Common myeloid progenitor, CD34-positive (primary cell): ENCODE measurements at regions not wholly inside any gene's neighbourhood (a gene's known extent, or its start where the extent isn't known, plus 50 kb on each side); places are given as distances from the start of the nearest gene placed in this dataset.

Source experiments
- CTCF ChIA-PET: fragments of 350-600 bp; sonication (Branson Sonifier 250); formaldehyde crosslinking; loops from one replicate; lab custom pipeline; 2021; ENCODE audit warnings: antibody characterized with exemption; lab: Charles Lee
- POLR2A ChIA-PET: fragments of 350-600 bp; sonication (Branson Sonifier 250); formaldehyde crosslinking; loops from one replicate; lab custom pipeline; 2021; ENCODE audit warnings: antibody characterized with exemption; lab: Charles Lee
- DNase-seq, 3 donors: peaks; one replicate each; pipeline versions ENCODE4 v3.0.0 to v3.0.0-alpha.2; 2013
- H3K27ac ChIP-seq, 2 experiments: 1 replicate in 1 of 2; 2 replicates in 1 of 2; pipeline ENCODE4 v1.7.0; 2013; ENCODE audit warnings: inconsistent platforms in 2 of 2, low read length in 2 of 2, mild to moderate bottlenecking in 2 of 2, low read depth in 1 of 2, moderate library complexity in 1 of 2; ENCODE audit not compliant: severe bottlenecking in 2 of 2, insufficient read depth in 1 of 2, poor library complexity in 1 of 2
- H3K27me3 ChIP-seq, 5 experiments: replicated peaks in 2 of 5; 1 replicate in 3 of 5; 2 replicates in 2 of 5; pipeline versions ENCODE4 v1.6.1 to v1.7.0; 2013; ENCODE audit warnings: low read length in 4 of 5, mild to moderate bottlenecking in 2 of 5, moderate library complexity in 2 of 5, inconsistent platforms in 1 of 5; ENCODE audit not compliant: insufficient read depth in 5 of 5, control insufficient read depth in 4 of 5
- H3K36me3 ChIP-seq, 4 experiments: 1 replicate in 2 of 4; 2 replicates in 2 of 4; pipeline versions ENCODE4 v1.6.1 to v1.7.0; 2013; ENCODE audit warnings: low read length in 3 of 4, control low read depth in 1 of 4, mild to moderate bottlenecking in 1 of 4; ENCODE audit not compliant: control insufficient read depth in 4 of 4, insufficient read depth in 4 of 4
- H3K4me1 ChIP-seq, 4 experiments: 1 replicate in 3 of 4; 2 replicates in 1 of 4; pipeline versions ENCODE4 v1.6.1 to v1.7.1; 2013; ENCODE audit warnings: low read length in 3 of 4, mild to moderate bottlenecking in 3 of 4, control low read depth in 1 of 4, inconsistent platforms in 1 of 4, moderate library complexity in 1 of 4; ENCODE audit not compliant: control insufficient read depth in 4 of 4, insufficient read depth in 4 of 4; ENCODE audit errors: control extremely low read depth in 1 of 4
- H3K4me3 ChIP-seq, 7 experiments: 1 replicate in 4 of 7; 2 replicates in 3 of 7; pipeline versions ENCODE4 v1.5.1 to v1.7.0; 2013; ENCODE audit warnings: mild to moderate bottlenecking in 7 of 7, low read length in 6 of 7, moderate library complexity in 6 of 7, inconsistent platforms in 2 of 7, low read depth in 2 of 7, control low read depth in 1 of 7; ENCODE audit not compliant: insufficient read depth in 4 of 7, control insufficient read depth in 1 of 7; ENCODE audit errors: extremely low read depth in 1 of 7
- H3K9me3 ChIP-seq, 5 experiments: 1 replicate in 4 of 5; 2 replicates in 1 of 5; pipeline versions ENCODE4 v1.6.1 to v1.7.1; 2013; ENCODE audit warnings: low read length in 4 of 5, mild to moderate bottlenecking in 2 of 5, inconsistent platforms in 1 of 5, low read depth in 1 of 5, moderate library complexity in 1 of 5; ENCODE audit not compliant: control insufficient read depth in 4 of 5, insufficient read depth in 2 of 5; ENCODE audit errors: control extremely low read depth in 1 of 5
- WGBS: methylation state at CpG from one replicate; pipeline ENCODE4 v1.1.5; 2013; ENCODE audit not compliant: insufficient coverage; 5-methylcytosine and 5-hydroxymethylcytosine counted together

- no peaks in the 10 kb centered on the region for H3K36me3 ChIP-seq
- no peak overlapping the region for H3K4me3 ChIP-seq
- H3K4me1 ChIP-seq, result peaks cover 0 to 4% (median 0%) of the 10 kb centered on the region in 4 experiments
- H3K27me3 ChIP-seq, result peaks cover 0 to 2% (median 0%) of the 10 kb centered on the region in 5 experiments
- no peak for DNase-seq
- H3K9me3 ChIP-seq, result peaks cover 0 to 14% (median 0%) of the 10 kb centered on the region in 5 experiments
- ChIA-PET POLR2A (no interaction called here), CTCF (no interaction called here)
- no peak overlapping the region for H3K27ac ChIP-seq
- WGBS, result 93% methylated on average over 13 of the region's 13 CpGs
Observed at GRCh38 chrX:40307871-40308270, 210.1 kb upstream of the BCOR start.

- Histone ChIP-seq H3K4me3 (no peak overlapping the region), H3K9me3 (peaks cover 0 to 14% (median 0%) of the 10 kb centered on the region in 5 experiments), H3K27me3 (peaks cover 0 to 10% (median 0%) of the 10 kb centered on the region in 5 experiments), H3K36me3 (no peaks in the 10 kb centered on the region), H3K27ac (no peak overlapping the region), H3K4me1 (peaks cover 0 to 5% (median 0%) of the 10 kb centered on the region in 4 experiments)
- WGBS, result 71% methylated on average over 2 of the region's 2 CpGs
- no peak for DNase-seq
- CTCF ChIA-PET, result no interaction called here
- POLR2A ChIA-PET, result no interaction called here
Observed at GRCh38 chrX:40304115-40304514, 206.4 kb upstream of the BCOR start.

- Histone ChIP-seq H3K9me3 (peaks cover 0 to 14% (median 0%) of the 10 kb centered on the region in 5 experiments), H3K27ac (no peak overlapping the region), H3K27me3 (peaks cover 0 to 10% (median 0%) of the 10 kb centered on the region in 5 experiments), H3K4me3 (no peak overlapping the region), H3K36me3 (no peaks in the 10 kb centered on the region), H3K4me1 (peaks cover 0 to 10% (median 0%) of the 10 kb centered on the region in 4 experiments)
- POLR2A ChIA-PET, result no interaction called here
- CTCF ChIA-PET, result no interaction called here
- peak; percentile 22 to 85 (median 72) for DNase-seq
- 21% methylated on average over 2 of the region's 4 CpGs for WGBS
Observed at GRCh38 chrX:40303256-40304077, 205.7 kb upstream of the BCOR start.

GRCh38 chrX:40300286-40300890, 202.6 kb upstream of the BCOR start:
- ChIA-PET POLR2A (no interaction called here), CTCF (interaction anchor here (1.1 kb wide), 1 partner anchor 9 kb away, joined by 3 read pairs; no protein-coding TSS in a partner anchor)
- Histone ChIP-seq H3K36me3 (no peaks in the 10 kb centered on the region), H3K9me3 (peaks cover 0 to 7% (median 0%) of the 10 kb centered on the region in 5 experiments), H3K4me3 (no peak overlapping the region), H3K27ac (no peak overlapping the region), H3K27me3 (peaks cover 0 to 10% (median 0%) of the 10 kb centered on the region in 5 experiments), H3K4me1 (peaks cover 0 to 11% (median 0%) of the 10 kb centered on the region in 4 experiments)
- 88% methylated on average over 13 of the region's 15 CpGs for WGBS
- DNase-seq, result no peak

GRCh38 chrX:40299641-40300046, 201.9 kb upstream of the BCOR start:
- CTCF ChIA-PET, result interaction anchor here (1.1 to 2.7 kb wide), 3 partner anchors 8 to 27 kb away, joined by 3 to 11 read pairs (median 3); no protein-coding TSS in a partner anchor
- Histone ChIP-seq H3K27ac (no peak overlapping the region), H3K27me3 (peaks cover 0 to 10% (median 0%) of the 10 kb centered on the region in 5 experiments), H3K9me3 (peaks cover 0 to 7% (median 0%) of the 10 kb centered on the region in 5 experiments), H3K4me1 (peaks cover 0 to 11% (median 0%) of the 10 kb centered on the region in 4 experiments), H3K36me3 (no peaks in the 10 kb centered on the region), H3K4me3 (no peak overlapping the region)
- POLR2A ChIA-PET, result no interaction called here
- 86% methylated on average over 8 of the region's 9 CpGs for WGBS
- DNase-seq, result no peak

GRCh38 chrX:40298572-40299479, 201.1 kb upstream of the BCOR start:
- POLR2A ChIA-PET, result no interaction called here

More at GRCh38 chrX:40298572-40299479, 201.1 kb upstream of the BCOR start:
- Histone ChIP-seq H3K4me3 (no peak overlapping the region), H3K4me1 (peaks cover 0 to 8% (median 0%) of the 10 kb centered on the region in 4 experiments), H3K27me3 (peaks cover 0 to 10% (median 0%) of the 10 kb centered on the region in 5 experiments), H3K27ac (no peak overlapping the region), H3K9me3 (peaks cover 0 to 3% (median 0%) of the 10 kb centered on the region in 5 experiments), H3K36me3 (no peaks in the 10 kb centered on the region)
- WGBS, result 66% methylated on average over 29 of the region's 36 CpGs
- DNase-seq, result peak in 1 of 3 donors; percentile 28
- CTCF ChIA-PET, result interaction anchor here (1.0 to 2.7 kb wide), 4 partner anchors 14 to 37 kb away, joined by 3 to 11 read pairs (median 3); no protein-coding TSS in a partner anchor
